ENCODE measurements at regions not wholly inside any gene's neighbourhood (a gene's known extent, or its start where the extent isn't known, plus 50 kb on each side); places are given as distances from the start of the nearest gene placed in this dataset.

DNA sequence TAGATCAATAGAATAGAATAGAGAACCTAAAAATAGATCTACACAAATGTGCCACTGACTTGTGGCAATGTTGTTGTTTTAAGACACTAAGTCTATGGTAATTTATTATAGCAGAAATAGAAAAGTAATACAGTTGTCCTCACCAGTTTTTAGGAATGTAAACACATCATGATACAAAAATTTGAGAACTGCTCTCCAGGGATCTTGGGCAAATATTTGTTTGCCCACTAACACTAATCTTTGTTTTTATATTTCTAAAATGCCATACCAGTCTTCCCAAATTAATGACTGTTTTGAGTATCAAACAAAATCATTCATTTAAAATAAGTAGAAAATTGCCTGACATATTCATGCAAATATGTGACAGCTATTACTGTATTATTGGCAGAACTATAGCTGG is 297.6 kb downstream of the BRINP1 start:
- Histone ChIP-seq H3K27ac (no peak overlapping the region), H3K4me1 (replicated peaks in 1 of 2) (no peaks in the 10 kb centered on the region), H3K36me3 (replicated peaks in 1 of 2) (no peaks in the 10 kb centered on the region), H3K9me3 (replicated peaks in 1 of 3) (no peaks in the 10 kb centered on the region), H3K27me3 (no peaks in the 10 kb centered on the region), H3K4me3 (no peak overlapping the region)
- TF ChIP-seq, protein P1, sequence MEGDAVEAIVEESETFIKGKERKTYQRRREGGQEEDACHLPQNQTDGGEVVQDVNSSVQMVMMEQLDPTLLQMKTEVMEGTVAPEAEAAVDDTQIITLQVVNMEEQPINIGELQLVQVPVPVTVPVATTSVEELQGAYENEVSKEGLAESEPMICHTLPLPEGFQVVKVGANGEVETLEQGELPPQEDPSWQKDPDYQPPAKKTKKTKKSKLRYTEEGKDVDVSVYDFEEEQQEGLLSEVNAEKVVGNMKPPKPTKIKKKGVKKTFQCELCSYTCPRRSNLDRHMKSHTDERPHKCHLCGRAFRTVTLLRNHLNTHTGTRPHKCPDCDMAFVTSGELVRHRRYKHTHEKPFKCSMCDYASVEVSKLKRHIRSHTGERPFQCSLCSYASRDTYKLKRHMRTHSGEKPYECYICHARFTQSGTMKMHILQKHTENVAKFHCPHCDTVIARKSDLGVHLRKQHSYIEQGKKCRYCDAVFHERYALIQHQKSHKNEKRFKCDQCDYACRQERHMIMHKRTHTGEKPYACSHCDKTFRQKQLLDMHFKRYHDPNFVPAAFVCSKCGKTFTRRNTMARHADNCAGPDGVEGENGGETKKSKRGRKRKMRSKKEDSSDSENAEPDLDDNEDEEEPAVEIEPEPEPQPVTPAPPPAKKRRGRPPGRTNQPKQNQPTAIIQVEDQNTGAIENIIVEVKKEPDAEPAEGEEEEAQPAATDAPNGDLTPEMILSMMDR (IDR thresholded peaks at IDR 0.05): no peak
- no peak for TF ChIP-seq POLR2A (IDR thresholded peaks at IDR 0.05)
- intact Hi-C loops (cut with DNase I): no loop called here
- DNase-seq: no peak

GRCh38 chr9:119074017-119074416 is 295.2 kb downstream of the BRINP1 start:
- Histone ChIP-seq H3K27me3 (no peaks in the 10 kb centered on the region), H3K36me3 (replicated peaks in 1 of 2) (no peaks in the 10 kb centered on the region), H3K4me3 (no peak overlapping the region), H3K9me3 (replicated peaks in 1 of 3) (no peaks in the 10 kb centered on the region), H3K4me1 (replicated peaks in 1 of 2) (no peaks in the 10 kb centered on the region), H3K27ac (no peak overlapping the region)
- intact Hi-C loops (cut with DNase I): no loop called here
- DNase-seq: no peak
- 38 to 51% (median 48%) methylated on average over 4 of the region's 4 CpGs for WGBS, 4 donors
- no peak for TF ChIP-seq POLR2A (IDR thresholded peaks at IDR 0.05)
- TF ChIP-seq, protein P1 (IDR thresholded peaks at IDR 0.05): no peak

DNA sequence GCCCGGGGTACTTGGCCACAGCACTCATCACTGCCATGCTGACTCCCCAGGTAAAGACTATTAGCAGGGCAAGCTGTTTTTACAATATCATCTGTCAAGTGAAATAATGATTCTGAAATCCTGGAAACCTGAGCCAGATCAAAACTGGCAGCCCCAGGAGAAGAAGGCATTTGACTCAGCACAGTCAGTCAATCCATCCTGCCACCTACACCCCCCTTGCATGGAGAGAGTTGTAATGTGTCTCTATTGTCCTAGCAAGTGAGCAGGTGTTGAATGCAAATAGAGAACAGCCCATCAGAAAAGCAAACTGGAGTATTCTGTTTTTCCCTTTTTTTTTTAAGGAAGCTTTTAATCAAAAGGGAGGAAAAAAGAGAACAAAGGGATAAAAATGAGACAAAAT is 291.2 kb downstream of the BRINP1 start:
- no peak overlapping the region for H3K27ac ChIP-seq
- H3K4me3 ChIP-seq: no peak overlapping the region
- intact Hi-C loops (cut with DNase I): no loop called here
- H3K4me1 ChIP-seq (replicated peaks in 1 of 2): no peaks in the 10 kb centered on the region
- H3K36me3 ChIP-seq (replicated peaks in 1 of 2): no peaks in the 10 kb centered on the region
- no peak for DNase-seq
- H3K27me3 ChIP-seq: no peaks in the 10 kb centered on the region
- TF ChIP-seq POLR2A (IDR thresholded peaks at IDR 0.05): no peak
- TF ChIP-seq, protein P1 (IDR thresholded peaks at IDR 0.05): no peak
- H3K9me3 ChIP-seq (replicated peaks in 1 of 3): no peaks in the 10 kb centered on the region
- WGBS, 4 donors: 59 to 80% (median 68%) methylated on average over 1 of the region's 1 CpG

- no peak overlapping the region for H3K4me3 ChIP-seq
- H3K27me3 ChIP-seq: no peaks in the 10 kb centered on the region
- no peak for DNase-seq
- H3K36me3 ChIP-seq (replicated peaks in 1 of 2): no peaks in the 10 kb centered on the region
- intact Hi-C loops (cut with DNase I): no loop called here
- no peaks in the 10 kb centered on the region for H3K9me3 ChIP-seq (replicated peaks in 1 of 3)
- H3K27ac ChIP-seq: no peak overlapping the region
- 53 to 63% (median 60%) methylated on average over 3 of the region's 3 CpGs for WGBS, 4 donors
- TF ChIP-seq POLR2A (IDR thresholded peaks at IDR 0.05): no peak
- TF ChIP-seq, protein P1 (IDR thresholded peaks at IDR 0.05): no peak
- no peaks in the 10 kb centered on the region for H3K4me1 ChIP-seq (replicated peaks in 1 of 2)
Observed at GRCh38 chr9:119083673-119084072, 285.6 kb downstream of the BRINP1 start.

Measured in adrenal gland (tissue), 9 donors.